Karpas-422 (cell line): ENCODE measurements at regions not wholly inside any gene's neighbourhood (a gene's known extent, or its start where the extent isn't known, plus 50 kb on each side); places are given as distances from the start of the nearest gene placed in this dataset.

Source experiments
- DNase-seq: peaks from one replicate; pipeline ENCODE4 v3.0.0-alpha.2; 2015
- H2AFZ ChIP-seq: fragments of 200-600 bp; sonication (generic); 2 replicates; pipeline ENCODE4 v1.6.1; 2014; ENCODE audit warnings: antibody characterized with exemption, low read length, mixed read lengths
- H3K27ac ChIP-seq: fragments of 200-600 bp; sonication (generic); 2 replicates; pipeline ENCODE4 v1.5.1; 2014; ENCODE audit warnings: mild to moderate bottlenecking, low read length, moderate library complexity
- H3K27me3 ChIP-seq: fragments of 200-600 bp; sonication (generic); 2 replicates; pipeline ENCODE4 v1.6.1; 2014; ENCODE audit warnings: low read length, mixed read lengths
- H3K36me3 ChIP-seq: fragments of 200-600 bp; sonication (generic); 2 replicates; pipeline ENCODE4 v1.6.1; 2014; ENCODE audit warnings: low read length, mixed read lengths; ENCODE audit not compliant: insufficient read depth
- H3K4me1 ChIP-seq: fragments of 200-600 bp; sonication (generic); 2 replicates; pipeline ENCODE4 v1.6.1; 2014; ENCODE audit warnings: mild to moderate bottlenecking, low read length, mixed read lengths
- H3K4me2 ChIP-seq: fragments of 200-600 bp; sonication (generic); 2 replicates; pipeline ENCODE4 v1.6.1; 2014; ENCODE audit warnings: low read length, low read depth, mild to moderate bottlenecking; ENCODE audit not compliant: poor library complexity, severe bottlenecking
- H3K4me3 ChIP-seq: fragments of 200-600 bp; sonication (generic); 2 replicates; pipeline ENCODE4 v1.5.1; 2014; ENCODE audit warnings: mild to moderate bottlenecking, antibody characterized with exemption, low read length, mixed read lengths
- H3K79me2 ChIP-seq: fragments of 200-600 bp; sonication (generic); 2 replicates; pipeline ENCODE4 v1.6.1; 2014; ENCODE audit warnings: mild to moderate bottlenecking, low read length, mixed read lengths
- H3K9ac ChIP-seq: fragments of 200-600 bp; sonication (generic); 2 replicates; pipeline ENCODE4 v1.6.0; 2014; ENCODE audit warnings: low read length
- H3K9me2 ChIP-seq: fragments of 200-600 bp; sonication (generic), shearing (Covaris generic); replicated peaks from 2 replicates; pipeline ENCODE4 v1.6.0; 2014; ENCODE audit warnings: mild to moderate bottlenecking, low read length, moderate library complexity; ENCODE audit not compliant: insufficient read depth
- H3K9me3 ChIP-seq: fragments of 300-700, 200-600 bp; sonication (generic); 2 replicates; pipeline ENCODE4 v1.6.1; 2014; ENCODE audit warnings: low read length, mixed read lengths
- H4K20me1 ChIP-seq: fragments of 200-600 bp; sonication (generic); 2 replicates; pipeline ENCODE4 v1.6.1; 2014; ENCODE audit warnings: mild to moderate bottlenecking, antibody characterized with exemption, low read length, low read depth; ENCODE audit not compliant: insufficient read depth

- DNase-seq, result no peak
- H3K4me1 ChIP-seq, result no peaks in the 10 kb centered on the region
- no peaks in the 10 kb centered on the region for H3K36me3 ChIP-seq
- H3K9me3 ChIP-seq, result no peaks in the 10 kb centered on the region
- H3K4me3 ChIP-seq, result no peak overlapping the region
- H4K20me1 ChIP-seq, result no peaks in the 10 kb centered on the region
- H3K79me2 ChIP-seq, result no peaks in the 10 kb centered on the region
- no peak overlapping the region for H3K9ac ChIP-seq
- H3K27me3 ChIP-seq, result no peaks in the 10 kb centered on the region
- no peak overlapping the region for H3K4me2 ChIP-seq
- no peak overlapping the region for H2AFZ ChIP-seq
- no peaks in the 10 kb centered on the region for H3K9me2 ChIP-seq
- H3K27ac ChIP-seq, result no peak overlapping the region
Measured at GRCh38 chr6:97885828-97886227, 602.8 kb upstream of the MMS22L start.

DNA sequence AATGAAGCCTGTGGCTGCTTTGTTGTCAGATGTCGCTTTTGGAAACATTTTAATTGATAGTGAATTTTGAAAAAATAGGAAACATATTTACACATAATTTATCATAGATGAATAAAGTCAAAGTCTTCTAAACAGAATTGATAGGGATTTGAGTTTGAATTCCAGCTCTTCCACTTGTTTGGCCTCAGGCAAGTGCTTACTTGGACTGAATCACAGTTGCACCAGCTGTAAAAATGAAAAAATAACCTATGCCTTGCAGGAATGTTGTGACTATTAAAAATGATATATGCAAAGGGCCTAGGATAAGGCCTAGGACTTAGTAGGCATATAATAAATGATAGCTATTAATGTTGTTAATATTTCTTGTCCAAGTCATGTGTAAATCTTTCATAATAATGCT, 618.5 kb upstream of the MMS22L start:
- Histone ChIP-seq H3K4me3 (no peak overlapping the region), H3K9me3 (no peaks in the 10 kb centered on the region), H2AFZ (no peak overlapping the region), H3K9ac (no peak overlapping the region), H3K4me2 (no peak overlapping the region), H3K27me3 (no peaks in the 10 kb centered on the region), H3K9me2 (no peaks in the 10 kb centered on the region), H4K20me1 (no peaks in the 10 kb centered on the region), H3K27ac (no peak overlapping the region), H3K36me3 (no peaks in the 10 kb centered on the region), H3K4me1 (no peaks in the 10 kb centered on the region), H3K79me2 (no peaks in the 10 kb centered on the region)
- no peak for DNase-seq

GRCh38 chr6:97909380-97909779, 626.4 kb upstream of the MMS22L start:
- no peak overlapping the region for H3K27ac ChIP-seq
- DNase-seq, result no peak
- H3K9me2 ChIP-seq, result no peaks in the 10 kb centered on the region
- H3K9me3 ChIP-seq, result no peaks in the 10 kb centered on the region
- no peak overlapping the region for H2AFZ ChIP-seq
- H3K9ac ChIP-seq, result no peak overlapping the region
- H3K79me2 ChIP-seq, result no peaks in the 10 kb centered on the region
- no peaks in the 10 kb centered on the region for H3K36me3 ChIP-seq
- H3K4me1 ChIP-seq, result no peaks in the 10 kb centered on the region
- no peaks in the 10 kb centered on the region for H3K27me3 ChIP-seq
- no peak overlapping the region for H3K4me2 ChIP-seq
- no peak overlapping the region for H3K4me3 ChIP-seq
- H4K20me1 ChIP-seq, result no peaks in the 10 kb centered on the region

DNA sequence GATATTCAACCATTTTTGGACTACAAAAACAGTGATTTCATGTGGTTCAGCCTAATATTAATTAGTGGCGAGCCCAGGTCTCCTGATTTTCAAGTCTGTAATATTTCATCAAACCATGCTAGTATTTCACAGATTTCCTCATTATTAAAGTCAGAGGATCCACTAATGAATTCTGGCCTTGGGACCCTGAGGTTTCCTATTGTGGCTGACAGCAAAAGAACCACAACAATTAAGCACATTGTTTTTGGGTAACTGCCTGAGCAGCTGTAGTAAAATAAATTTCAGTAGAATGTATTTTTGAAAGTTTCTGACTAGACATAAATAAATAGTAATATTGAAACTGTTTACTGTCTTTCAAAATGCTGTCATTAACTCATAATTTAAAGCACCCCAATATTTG, 630.7 kb upstream of the MMS22L start:
- Histone ChIP-seq H3K4me3 (no peak overlapping the region), H3K79me2 (no peaks in the 10 kb centered on the region), H3K9me2 (no peaks in the 10 kb centered on the region), H3K27ac (no peak overlapping the region), H2AFZ (no peak overlapping the region), H3K9ac (no peak overlapping the region), H3K9me3 (no peaks in the 10 kb centered on the region), H3K27me3 (no peaks in the 10 kb centered on the region), H3K36me3 (no peaks in the 10 kb centered on the region), H3K4me2 (no peak overlapping the region), H3K4me1 (no peaks in the 10 kb centered on the region), H4K20me1 (no peaks in the 10 kb centered on the region)
- DNase-seq, result no peak

DNA sequence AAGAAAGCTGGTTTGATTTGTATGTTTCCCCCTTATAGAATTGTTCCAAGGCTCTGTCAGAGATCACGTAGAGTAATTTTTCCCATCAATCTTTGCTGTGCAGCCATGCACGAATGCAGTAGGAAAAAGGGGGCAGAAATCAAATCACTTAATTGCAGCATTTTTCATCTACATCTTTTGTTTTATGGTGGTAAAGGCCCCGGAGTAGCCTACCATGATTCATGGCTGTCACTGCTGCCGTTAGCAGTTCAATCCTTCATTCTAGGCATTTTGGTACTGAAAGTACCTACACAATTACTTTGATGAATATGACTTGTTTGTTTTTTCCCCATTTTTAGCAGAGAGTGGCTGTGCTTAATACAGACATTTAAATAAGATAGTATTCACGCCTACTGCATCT, 631.9 kb upstream of the MMS22L start:
- H3K4me1 ChIP-seq, result no peaks in the 10 kb centered on the region
- H4K20me1 ChIP-seq, result no peaks in the 10 kb centered on the region
- no peak overlapping the region for H3K27ac ChIP-seq
- no peak overlapping the region for H2AFZ ChIP-seq
- no peak for DNase-seq
- no peaks in the 10 kb centered on the region for H3K9me2 ChIP-seq
- no peaks in the 10 kb centered on the region for H3K36me3 ChIP-seq
- no peak overlapping the region for H3K9ac ChIP-seq
- H3K27me3 ChIP-seq, result no peaks in the 10 kb centered on the region
- H3K4me3 ChIP-seq, result no peak overlapping the region
- H3K79me2 ChIP-seq, result no peaks in the 10 kb centered on the region
- no peak overlapping the region for H3K4me2 ChIP-seq
- no peaks in the 10 kb centered on the region for H3K9me3 ChIP-seq

DNA sequence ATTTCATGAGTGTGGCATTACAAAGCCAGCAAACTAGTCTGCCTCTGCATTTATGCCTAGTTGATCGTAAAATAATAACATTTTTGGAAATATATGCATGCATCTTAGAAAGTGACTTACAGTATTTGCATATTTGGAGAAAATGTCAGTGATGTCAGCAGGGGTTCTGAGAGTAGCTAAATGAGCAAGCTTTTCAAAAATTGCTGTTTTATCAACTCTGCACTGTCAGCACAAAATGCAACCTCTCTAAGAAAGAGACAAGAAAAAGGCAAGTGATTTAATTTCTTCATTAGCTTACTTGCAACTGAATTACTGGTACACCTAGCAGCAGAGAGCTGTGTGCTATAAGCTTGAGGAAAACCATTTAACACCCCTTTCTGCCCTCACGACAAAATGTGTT, 632.5 kb upstream of the MMS22L start:
- no peak for DNase-seq

GRCh38 chr6:97917369-97917768, 634.4 kb upstream of the MMS22L start:
- DNase-seq, result no peak
- Histone ChIP-seq H3K4me3 (no peak overlapping the region), H3K9me2 (no peaks in the 10 kb centered on the region), H3K27me3 (no peaks in the 10 kb centered on the region), H3K4me2 (no peak overlapping the region), H4K20me1 (no peaks in the 10 kb centered on the region), H3K27ac (no peak overlapping the region), H3K9ac (no peak overlapping the region), H3K36me3 (no peaks in the 10 kb centered on the region), H2AFZ (no peak overlapping the region; the same call in 1 of the 2 replicates), H3K9me3 (no peaks in the 10 kb centered on the region), H3K4me1 (no peaks in the 10 kb centered on the region), H3K79me2 (no peaks in the 10 kb centered on the region)

More for the DNA sequence above, 632.5 kb upstream of the MMS22L start:
- Histone ChIP-seq H3K79me2 (no peaks in the 10 kb centered on the region), H3K36me3 (no peaks in the 10 kb centered on the region), H3K9me2 (no peaks in the 10 kb centered on the region), H3K4me3 (no peak overlapping the region), H3K9me3 (no peaks in the 10 kb centered on the region), H3K27me3 (no peaks in the 10 kb centered on the region), H3K4me1 (no peaks in the 10 kb centered on the region), H3K4me2 (no peak overlapping the region), H3K27ac (no peak overlapping the region), H4K20me1 (no peaks in the 10 kb centered on the region), H2AFZ (no peak overlapping the region), H3K9ac (no peak overlapping the region)

DNA sequence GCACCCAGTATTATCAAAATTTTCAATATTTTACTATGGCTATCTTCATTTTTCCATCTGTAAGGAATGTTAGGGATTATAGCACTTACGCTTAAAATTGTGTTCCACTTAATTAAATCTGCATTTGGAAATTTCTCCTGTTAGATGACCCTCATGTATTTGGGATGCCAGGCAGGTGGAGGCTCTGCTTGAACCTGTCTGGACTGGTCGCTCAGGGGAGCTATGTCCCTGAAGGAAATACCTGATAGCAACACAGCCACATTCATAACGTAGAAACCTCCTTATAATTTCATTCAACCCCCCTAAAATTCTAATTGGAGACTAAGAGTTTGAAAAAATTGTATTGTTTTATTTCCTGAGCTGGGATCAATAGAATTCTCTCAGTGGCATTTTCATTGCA, 636.0 kb upstream of the MMS22L start:
- DNase-seq, result no peak
- Histone ChIP-seq H3K27ac (no peak overlapping the region), H2AFZ (no peak overlapping the region), H3K9ac (no peak overlapping the region), H3K4me3 (no peak overlapping the region), H4K20me1 (no peaks in the 10 kb centered on the region), H3K27me3 (no peaks in the 10 kb centered on the region), H3K79me2 (no peaks in the 10 kb centered on the region), H3K4me2 (no peak overlapping the region), H3K36me3 (no peaks in the 10 kb centered on the region), H3K4me1 (no peaks in the 10 kb centered on the region), H3K9me3 (no peaks in the 10 kb centered on the region), H3K9me2 (no peaks in the 10 kb centered on the region)

DNA sequence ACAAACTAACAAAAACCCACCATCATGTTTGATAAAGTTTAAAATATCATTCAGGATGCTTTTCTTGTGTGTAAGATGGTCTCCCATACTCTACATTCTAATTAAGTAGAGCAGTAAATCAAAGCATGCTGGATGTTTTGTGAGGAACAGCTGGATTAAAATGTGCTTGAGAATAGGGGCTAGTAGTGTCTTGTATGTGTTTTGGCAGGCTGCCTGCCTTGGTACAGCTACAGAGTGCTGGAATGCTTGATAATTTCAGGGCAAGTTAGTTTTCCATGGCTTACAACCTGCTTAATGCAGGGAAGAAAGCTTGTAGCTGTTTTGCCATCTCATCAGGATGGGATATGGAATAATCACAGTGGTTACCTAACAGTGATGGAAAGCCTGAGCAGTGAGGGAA, 636.6 kb upstream of the MMS22L start:
- H3K4me2 ChIP-seq, result no peak overlapping the region
- H3K36me3 ChIP-seq, result no peaks in the 10 kb centered on the region
- no peaks in the 10 kb centered on the region for H3K9me3 ChIP-seq
- no peaks in the 10 kb centered on the region for H4K20me1 ChIP-seq
- H3K9ac ChIP-seq, result no peak overlapping the region
- no peaks in the 10 kb centered on the region for H3K9me2 ChIP-seq
- H3K27ac ChIP-seq, result no peak overlapping the region
- H3K4me3 ChIP-seq, result no peak overlapping the region
- no peaks in the 10 kb centered on the region for H3K27me3 ChIP-seq
- no peaks in the 10 kb centered on the region for H3K4me1 ChIP-seq
- no peaks in the 10 kb centered on the region for H3K79me2 ChIP-seq
- no peak overlapping the region for H2AFZ ChIP-seq
- no peak for DNase-seq
